H9 (cell line): ENCODE measurements at regions not wholly inside any gene's neighbourhood (a gene's known extent, or its start where the extent isn't known, plus 50 kb on each side); places are given as distances from the start of the nearest gene placed in this dataset.

Experiments
- DNase-seq: peaks from one replicate; pipeline ENCODE4 v3.0.0-alpha.2; 2017
- H2AFZ ChIP-seq: one replicate; pipeline ENCODE4 v1.6.1; 2013; ENCODE audit warnings: mild to moderate bottlenecking, low read length, control low read depth, moderate library complexity
- H2AK5ac ChIP-seq: 2 replicates; pipeline ENCODE4 v1.6.1; 2013; ENCODE audit warnings: low read length, control low read depth, mixed read lengths; ENCODE audit not compliant: insufficient read length
- H2BK120ac ChIP-seq: one replicate; pipeline ENCODE4 v1.6.1; 2013; ENCODE audit warnings: low read depth, mild to moderate bottlenecking, low read length, control low read depth, inconsistent platforms; ENCODE audit not compliant: poor library complexity, severe bottlenecking
- H2BK12ac ChIP-seq: 2 replicates; pipeline ENCODE4 v1.6.1; 2013; ENCODE audit warnings: low read length, control low read depth, mixed read lengths, low read depth; ENCODE audit not compliant: insufficient read length
- H2BK15ac ChIP-seq: 2 replicates; pipeline ENCODE4 v1.6.1; 2013; ENCODE audit warnings: low read depth, low read length, control low read depth
- H2BK20ac ChIP-seq: one replicate; pipeline ENCODE4 v1.6.1; 2013; ENCODE audit warnings: low read depth, mild to moderate bottlenecking, low read length, control low read depth, inconsistent platforms; ENCODE audit not compliant: poor library complexity, severe bottlenecking
- H2BK5ac ChIP-seq: 2 replicates; pipeline ENCODE4 v1.6.1; 2013; ENCODE audit warnings: low read length, control low read depth, mixed read lengths; ENCODE audit not compliant: insufficient read length
- H3K14ac ChIP-seq: 2 replicates; pipeline ENCODE4 v1.6.1; 2013; ENCODE audit warnings: low read length, control low read depth; ENCODE audit not compliant: insufficient read depth
- H3K18ac ChIP-seq: 2 replicates; pipeline ENCODE4 v1.6.1; 2013; ENCODE audit warnings: low read depth, mild to moderate bottlenecking, mixed read lengths, low read length, control low read depth; ENCODE audit not compliant: insufficient read length
- H3K23ac ChIP-seq: 2 replicates; pipeline ENCODE4 v1.6.1; 2013; ENCODE audit warnings: low read length, control low read depth, mixed read lengths, low read depth; ENCODE audit not compliant: insufficient read length
- H3K23me2 ChIP-seq: 2 replicates; pipeline ENCODE4 v1.6.1; 2013; ENCODE audit warnings: low read depth, mild to moderate bottlenecking, mixed read lengths, low read length, control low read depth; ENCODE audit not compliant: insufficient read length, poor library complexity, severe bottlenecking
- H3K27ac ChIP-seq: 2 replicates; pipeline ENCODE4 v1.5.1; 2013; ENCODE audit warnings: low read length, control low read depth, mixed read lengths, low read depth; ENCODE audit not compliant: insufficient read length
- H3K27me3 ChIP-seq: 2 replicates; pipeline ENCODE4 v1.6.1; 2013; ENCODE audit warnings: low read length, control low read depth, inconsistent platforms; ENCODE audit not compliant: insufficient read depth
- H3K4ac ChIP-seq: 2 replicates; pipeline ENCODE4 v1.6.1; 2013; ENCODE audit warnings: low read depth, mild to moderate bottlenecking, control low read depth, inconsistent platforms, low read length, moderate library complexity
- H3K4me1 ChIP-seq: 2 replicates; pipeline ENCODE4 v1.6.1; 2013; ENCODE audit warnings: low read length, control low read depth, inconsistent platforms; ENCODE audit not compliant: insufficient read depth
- H3K4me2 ChIP-seq: 2 replicates; pipeline ENCODE4 v1.6.1; 2013; ENCODE audit warnings: low read length, control low read depth, mixed read lengths; ENCODE audit not compliant: insufficient read length, insufficient read depth
- H3K56ac ChIP-seq: 2 replicates; pipeline ENCODE4 v1.6.1; 2013; ENCODE audit warnings: low read depth, mild to moderate bottlenecking, mixed read lengths, low read length, control low read depth; ENCODE audit not compliant: insufficient read length
- H3K79me1 ChIP-seq: 2 replicates; pipeline ENCODE4 v1.6.1; 2013; ENCODE audit warnings: low read depth, mild to moderate bottlenecking, moderate library complexity, low read length, control low read depth, inconsistent platforms; ENCODE audit not compliant: insufficient read depth, poor library complexity, severe bottlenecking
- H3K79me2 ChIP-seq: 2 replicates; pipeline ENCODE4 v1.6.1; 2013; ENCODE audit warnings: low read length, control low read depth, inconsistent platforms; ENCODE audit not compliant: insufficient read depth
- H3K9ac ChIP-seq: 2 replicates; pipeline ENCODE4 v1.6.1; 2013; ENCODE audit warnings: low read length, control low read depth, mixed read lengths; ENCODE audit not compliant: insufficient read length; ENCODE audit errors: extremely low read depth
- H3K9me3 ChIP-seq: one replicate; pipeline ENCODE4 v1.6.1; 2013; ENCODE audit warnings: low read depth, low read length, inconsistent platforms; ENCODE audit not compliant: control insufficient read depth
- H3T11ph ChIP-seq: one replicate; pipeline ENCODE4 v1.6.1; 2013; ENCODE audit warnings: mild to moderate bottlenecking, low read length, control low read depth, inconsistent platforms
- H4K20me1 ChIP-seq: one replicate; pipeline ENCODE4 v1.6.1; 2013; ENCODE audit not compliant: control insufficient read depth, insufficient read length, insufficient read depth
- H4K5ac ChIP-seq: 2 replicates; pipeline ENCODE4 v1.6.1; 2013; ENCODE audit warnings: low read depth, mild to moderate bottlenecking, mixed read lengths, low read length, control low read depth; ENCODE audit not compliant: insufficient read length
- H4K8ac ChIP-seq: replicated peaks from 2 replicates; pipeline ENCODE4 v1.6.1; 2013; ENCODE audit warnings: low read length, control low read depth, mixed read lengths, low read depth; ENCODE audit not compliant: insufficient read length
- H4K91ac ChIP-seq: 2 replicates; pipeline ENCODE4 v1.6.1; 2013; ENCODE audit warnings: low read depth, mild to moderate bottlenecking, moderate library complexity, mixed read lengths, low read length, control low read depth; ENCODE audit not compliant: insufficient read length
- H3K27ac Mint-ChIP-seq, 3 experiments: 2 replicates in 2 of 3; 3 replicates in 1 of 3; pipeline ENCODE4 v1.8.0; 2020 to 2021; ENCODE audit warnings: mixed read lengths in 3 of 3, mild to moderate bottlenecking in 1 of 3, moderate library complexity in 1 of 3
- H3K27me3 Mint-ChIP-seq: 2 replicates; pipeline ENCODE4 v1.8.0; 2021; ENCODE audit warnings: low read depth, mild to moderate bottlenecking, moderate library complexity, mixed read lengths
- H3K36me3 Mint-ChIP-seq, 3 experiments: 2 replicates in 2 of 3; 3 replicates in 1 of 3; pipeline ENCODE4 v1.8.0; 2020 to 2021; ENCODE audit warnings: low read depth in 3 of 3, mixed read lengths in 3 of 3; ENCODE audit not compliant: insufficient read depth in 1 of 3
- H3K4me1 Mint-ChIP-seq, 2 experiments: 2 replicates each; pipeline ENCODE4 v1.8.0; 2020; ENCODE audit warnings: mixed read lengths in 2 of 2
- H3K4me3 Mint-ChIP-seq, 2 experiments: 2 replicates in 1 of 2; 3 replicates in 1 of 2; pipeline ENCODE4 v1.8.0; 2020 to 2021; ENCODE audit warnings: mild to moderate bottlenecking in 2 of 2, mixed read lengths in 2 of 2, moderate library complexity in 1 of 2
- H3K9me3 Mint-ChIP-seq, 2 experiments: 2 replicates in 1 of 2; 3 replicates in 1 of 2; pipeline ENCODE4 v1.8.0; 2020; ENCODE audit warnings: mild to moderate bottlenecking in 2 of 2, mixed read lengths in 2 of 2, moderate library complexity in 1 of 2
- CTCF ChIP-seq: fragments of 200-600 bp; sonication (generic); conservative IDR thresholded peaks from 3 replicates; pipeline ENCODE4 v1.8.0; 2021; ENCODE audit warnings: antibody characterized with exemption, mild to moderate bottlenecking
- WGBS: extraction: QIAGEN DNeasy Blood & Tissue Kit; methylation state at CpG from one replicate; pipeline ENCODE4 v1.1.7; 2013; ENCODE audit warnings: missing lambda C conversion rate, low lambda C conversion rate, mixed read lengths; ENCODE audit not compliant: insufficient read length; ENCODE audit errors: extremely low coverage; 5-methylcytosine and 5-hydroxymethylcytosine counted together

GRCh38 chr1:29827801-29828525 lies 591.6 kb downstream of the PTPRU start:
- Histone ChIP-seq H3K79me1 (no peaks in the 10 kb centered on the region), H4K8ac (no peak overlapping the region), H3K18ac (no peak overlapping the region), H3K14ac (no peak overlapping the region), H3K9ac (no peak overlapping the region), H4K91ac (no peak overlapping the region), H2BK15ac (no peak overlapping the region), H3K27me3 (no peaks in the 10 kb centered on the region), H4K20me1 (no peaks in the 10 kb centered on the region), H3K79me2 (no peaks in the 10 kb centered on the region), H3K27ac (no peak overlapping the region), H3K4me2 (no peak overlapping the region), H3K9me3 (no peaks in the 10 kb centered on the region), H2BK5ac (no peak overlapping the region), H4K5ac (no peak overlapping the region), H3K23me2 (no peaks in the 10 kb centered on the region), H2AFZ (no peak overlapping the region), H3K56ac (no peak overlapping the region), H3K23ac (no peak overlapping the region), H3T11ph (no peak overlapping the region), H2BK20ac (no peak overlapping the region), H3K4ac (no peak overlapping the region), H2BK12ac (no peak overlapping the region), H2AK5ac (no peak overlapping the region), H3K4me1 (no peaks in the 10 kb centered on the region), H2BK120ac (no peak overlapping the region)
- Mint-ChIP-seq H3K27me3 (peaks cover 4% of the 10 kb centered on the region), H3K4me3 (no peak overlapping the region), H3K27ac (no peak overlapping the region), H3K4me1 (peaks cover 2 to 3% of the 10 kb centered on the region in 2 experiments; a peak in 2 of 4 replicates), H3K36me3 (no peaks in the 10 kb centered on the region), H3K9me3 (no peaks in the 10 kb centered on the region)
- DNase-seq: no peak
- WGBS: no CpG with 5 or more reads among the region's 7 CpGs
- no peak for TF ChIP-seq CTCF
